GM18502 (cell line): ENCODE measurements at regions not wholly inside any gene's neighbourhood (a gene's known extent, or its start where the extent isn't known, plus 50 kb on each side); places are given as distances from the start of the nearest gene placed in this dataset.
"Not testable (repeated sequence)": the region's sequence is repeated elsewhere in the genome, so short reads cannot be mapped to it uniquely, and the experiment has no call there.

Experiments used
- ATAC-seq: cut with Tn5 transposase; IDR thresholded peaks from one replicate; pipeline ENCODE4 v1.9.1; 2021; ENCODE audit warnings: mild to moderate bottlenecking; ENCODE audit not compliant: unreplicated experiment, poor library complexity

GRCh38 chr7:68025369-68025768 lies 1028.7 kb downstream of the TYW1 start:
- no peak for ATAC-seq

GRCh38 chr7:68030530-68030929 lies 1033.9 kb downstream of the TYW1 start:
- no peak for ATAC-seq

GRCh38 chr7:68031180-68031943 lies 1034.7 kb downstream of the TYW1 start:
- no peak for ATAC-seq

GRCh38 chr7:68038621-68039314 lies 1042.1 kb downstream of the TYW1 start:
- ATAC-seq = no peak

GRCh38 chr7:68041554-68041953 lies 1044.9 kb downstream of the TYW1 start:
- no peak for ATAC-seq

- no peak for ATAC-seq
These were observed 1046.9 kb downstream of the TYW1 start for GRCh38 chr7:68043546-68043945.

GRCh38 chr7:68050627-68051026 lies 1054.0 kb downstream of the TYW1 start:
- no peak for ATAC-seq

- ATAC-seq = no peak
These were observed 1061.4 kb downstream of the TYW1 start for GRCh38 chr7:68058014-68058413.

- ATAC-seq = no peak
These were observed 1066.5 kb downstream of the TYW1 start for GRCh38 chr7:68063171-68063570.

GRCh38 chr7:68065581-68065980 lies 1068.9 kb downstream of the TYW1 start:
- ATAC-seq = no peak

- no peak for ATAC-seq
These were observed 1071.2 kb downstream of the TYW1 start for GRCh38 chr7:68067845-68068244.

GRCh38 chr7:68070992-68071391 lies 1074.4 kb downstream of the TYW1 start:
- ATAC-seq = no peak

- no peak for ATAC-seq
These were observed 1077.1 kb downstream of the TYW1 start for GRCh38 chr7:68073701-68074100.

- no peak for ATAC-seq
These were observed 1077.6 kb downstream of the TYW1 start for GRCh38 chr7:68074242-68074641.

GRCh38 chr7:68078157-68078710 lies 1081.6 kb downstream of the TYW1 start:
- no peak for ATAC-seq

- ATAC-seq = not testable (repeated sequence)
These were observed 1085.7 kb downstream of the TYW1 start for GRCh38 chr7:68082066-68082960.

GRCh38 chr7:68082961-68083657 lies 1086.5 kb downstream of the TYW1 start:
- not testable (repeated sequence) for ATAC-seq

- ATAC-seq = no peak
These were observed 1090.8 kb downstream of the TYW1 start for GRCh38 chr7:68087401-68087800.

GRCh38 chr7:68088879-68089278 lies 1092.2 kb downstream of the TYW1 start:
- no peak for ATAC-seq

GRCh38 chr7:68090256-68090655 lies 1093.6 kb downstream of the TYW1 start:
- ATAC-seq = not testable (repeated sequence)
